KG1 (cell line): ENCODE measurements at regions not wholly inside any gene's neighbourhood (a gene's known extent, or its start where the extent isn't known, plus 50 kb on each side); places are given as distances from the start of the nearest gene placed in this dataset.

Experiments
- DNase-seq: peaks from one replicate; lab custom pipeline; 2025; lab: John Stamatoyannopoulos, UW

DNA sequence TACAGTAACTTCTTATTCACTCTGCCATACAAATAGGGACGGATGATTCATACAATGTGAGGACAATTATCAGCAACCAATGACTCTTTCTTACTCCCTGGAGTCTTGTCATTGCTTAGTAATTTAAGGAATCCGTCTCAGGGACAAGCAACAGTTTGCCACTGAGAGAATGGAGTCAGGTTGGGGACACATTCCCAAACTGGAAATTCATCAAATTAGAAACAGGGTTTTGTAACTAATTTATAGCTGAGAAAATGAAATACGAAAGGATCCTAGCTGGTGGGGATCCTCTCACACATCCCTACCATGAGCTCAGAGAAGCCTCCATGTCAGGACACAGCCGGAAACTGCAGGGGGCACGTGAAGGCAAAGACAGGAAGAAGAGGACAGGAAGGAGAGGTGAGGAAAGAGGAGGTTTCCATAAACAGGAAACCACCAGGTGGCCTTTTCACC, 50.4 kb upstream of the KDR start:
- no peak for DNase-seq

DNA sequence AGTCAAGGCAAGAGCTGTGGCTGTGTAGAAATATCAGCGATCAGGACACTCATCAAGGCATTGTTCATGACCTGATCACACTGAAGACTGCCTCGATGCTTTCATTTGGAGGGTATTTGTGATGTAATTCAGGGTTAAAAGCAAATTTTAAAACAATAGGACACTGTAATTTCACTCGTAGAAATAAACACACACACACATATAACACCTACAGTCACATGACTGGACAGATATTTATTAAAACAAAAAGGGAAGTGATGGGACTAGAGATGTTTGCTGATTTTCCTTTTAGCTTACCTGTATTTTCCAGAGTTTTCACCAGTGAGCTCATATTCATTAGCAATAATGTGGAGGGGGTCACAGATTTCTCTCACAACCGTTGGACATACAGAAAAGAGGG, 51.1 kb upstream of the KDR start:
- DNase-seq = no peak

GRCh38 chr4:55177461-55177860, 52.1 kb upstream of the KDR start:
- DNase-seq = no peak

DNA sequence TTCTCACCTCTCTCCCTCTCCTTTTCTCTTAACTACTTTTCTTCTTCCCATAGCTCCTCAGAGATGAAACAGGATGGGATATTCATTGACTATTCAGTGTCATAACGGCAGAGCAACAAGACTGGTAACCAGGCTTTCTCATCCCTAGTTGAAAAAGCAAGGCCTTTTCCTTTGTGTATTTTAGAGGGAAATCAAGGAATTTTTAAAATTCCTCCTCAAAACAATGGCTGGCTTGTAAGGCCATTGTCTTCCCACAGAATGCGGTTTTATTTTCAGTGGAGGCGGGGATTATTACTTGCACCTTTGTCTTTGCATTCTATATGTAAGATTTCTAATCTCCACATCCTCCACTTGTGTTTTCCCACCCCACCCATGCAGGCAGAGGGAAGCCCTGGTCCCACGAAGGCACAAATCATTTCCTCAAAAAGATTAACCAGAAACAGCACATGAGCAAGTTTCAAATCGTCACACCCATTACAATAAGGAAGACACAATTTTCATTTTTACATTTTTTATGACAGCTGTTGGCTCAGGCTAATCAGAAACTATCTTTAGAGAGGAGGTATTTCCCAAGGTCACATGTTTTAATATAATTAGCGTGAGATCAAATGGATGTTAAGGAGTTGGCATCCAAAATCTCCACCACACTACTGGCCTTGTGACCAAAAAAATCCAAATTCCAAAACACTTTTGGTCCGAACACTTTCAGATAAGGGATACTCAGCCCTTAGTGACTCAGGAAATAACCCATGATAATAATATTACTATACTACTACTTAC, 53.0 kb upstream of the KDR start:
- DNase-seq = no peak

DNA sequence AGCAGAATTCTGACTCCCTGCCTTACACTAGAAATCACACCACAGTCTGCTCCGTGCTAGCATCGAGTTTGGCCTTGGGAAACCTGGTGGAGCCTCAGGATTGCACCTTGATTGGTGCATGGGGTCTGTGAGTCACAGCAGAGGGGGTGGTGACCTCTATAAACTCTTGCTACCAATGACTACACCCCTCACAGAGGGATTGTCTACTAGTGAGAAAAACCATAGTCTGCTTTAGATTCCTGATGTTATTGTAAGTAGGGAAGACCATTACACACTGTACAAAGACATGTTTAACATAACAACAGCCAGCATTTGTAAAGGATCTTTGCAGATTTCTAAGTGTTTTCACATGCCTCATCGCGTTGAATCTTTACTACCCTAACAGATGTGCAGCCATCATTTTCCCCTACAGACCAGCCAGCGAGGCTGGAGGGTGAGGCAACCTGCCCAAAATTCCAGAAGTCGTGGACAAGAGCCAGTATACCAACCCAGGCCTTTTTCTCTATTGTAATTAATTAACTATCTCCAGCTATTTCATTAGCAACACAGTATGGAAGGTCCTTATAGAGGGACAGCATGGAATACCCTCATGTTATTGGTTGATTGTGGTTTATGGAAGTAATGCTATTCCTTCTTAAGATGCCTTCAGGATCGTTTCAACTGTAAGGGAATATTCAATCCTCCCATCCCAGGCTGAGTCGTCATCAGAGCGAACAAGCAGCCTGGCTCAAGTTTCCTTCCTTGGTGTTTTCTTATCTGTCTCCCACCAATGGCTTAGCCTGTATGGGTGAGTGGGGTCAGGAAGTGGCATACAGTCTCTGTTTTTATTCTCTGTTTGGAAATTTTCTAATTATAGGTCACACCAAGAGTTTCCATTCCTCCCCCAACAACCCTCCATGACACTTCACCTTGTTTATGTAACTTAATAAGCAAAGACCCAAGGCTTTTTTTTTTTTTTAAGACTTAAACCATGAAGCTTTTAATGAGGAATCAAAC, 55.9 kb upstream of the KDR start:
- no peak for DNase-seq

GRCh38 chr4:55183926-55184599, 58.7 kb upstream of the KDR start:
- DNase-seq = no peak

DNA sequence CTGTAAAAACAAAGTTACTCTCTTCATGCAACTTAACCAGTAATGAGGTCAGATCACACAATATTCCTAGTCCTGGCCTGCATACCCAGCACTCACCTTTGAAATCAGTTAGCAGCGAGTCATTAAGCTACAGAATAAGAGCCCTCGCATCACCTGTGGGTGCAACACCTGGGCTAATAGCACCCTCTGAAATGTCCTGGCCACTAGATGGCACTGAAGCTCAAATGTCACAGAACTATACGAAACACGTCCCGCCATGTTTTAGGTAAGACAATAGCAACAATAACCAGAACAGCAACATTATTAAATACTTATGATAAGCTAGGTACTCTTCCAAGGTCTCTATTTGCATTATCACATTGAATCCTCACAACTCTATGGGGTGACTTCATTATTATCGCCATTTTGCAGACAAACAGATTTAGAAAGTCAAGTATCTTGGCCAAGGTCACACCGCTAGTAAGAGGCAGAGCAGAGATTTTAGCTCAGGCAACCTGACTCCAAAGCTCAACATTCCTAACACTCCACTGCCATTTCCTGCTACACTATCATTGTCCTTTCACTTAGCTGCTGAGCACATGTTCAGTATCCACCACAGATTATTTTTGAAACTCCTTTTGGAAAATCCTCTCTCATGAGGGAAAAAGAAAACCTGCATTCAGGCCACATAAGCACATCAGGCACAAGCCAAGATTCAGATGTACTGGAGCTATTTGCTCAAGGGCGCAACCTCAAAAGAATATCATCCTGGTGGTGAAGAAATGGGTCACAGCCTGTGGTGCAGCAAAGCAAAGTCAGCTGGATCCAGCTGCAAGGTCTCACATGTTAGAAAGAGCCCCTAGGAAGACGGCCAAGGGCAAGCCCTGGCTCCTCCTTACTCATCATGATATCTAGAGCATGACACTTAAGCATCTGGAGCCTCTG, 59.5 kb upstream of the KDR start:
- DNase-seq = no peak

DNA sequence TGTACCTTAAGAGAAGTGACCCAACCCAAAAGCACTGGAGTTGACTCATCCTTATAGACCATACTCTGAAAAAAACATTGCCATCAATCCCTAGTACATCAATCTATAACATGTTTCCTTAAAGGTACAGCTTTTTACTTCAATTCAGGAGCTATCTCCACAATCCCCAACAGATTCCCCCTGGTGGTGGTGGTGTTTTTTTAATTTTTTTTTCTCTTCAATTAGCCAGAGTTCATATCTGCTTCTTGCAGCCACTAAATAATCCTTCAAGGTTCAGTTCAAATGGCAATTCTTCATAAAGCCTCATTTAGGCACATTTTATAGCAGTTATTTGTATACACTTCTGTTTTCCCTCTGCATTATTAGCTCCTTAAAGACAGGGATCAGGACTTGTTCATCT, 60.7 kb upstream of the KDR start:
- DNase-seq = no peak

DNA sequence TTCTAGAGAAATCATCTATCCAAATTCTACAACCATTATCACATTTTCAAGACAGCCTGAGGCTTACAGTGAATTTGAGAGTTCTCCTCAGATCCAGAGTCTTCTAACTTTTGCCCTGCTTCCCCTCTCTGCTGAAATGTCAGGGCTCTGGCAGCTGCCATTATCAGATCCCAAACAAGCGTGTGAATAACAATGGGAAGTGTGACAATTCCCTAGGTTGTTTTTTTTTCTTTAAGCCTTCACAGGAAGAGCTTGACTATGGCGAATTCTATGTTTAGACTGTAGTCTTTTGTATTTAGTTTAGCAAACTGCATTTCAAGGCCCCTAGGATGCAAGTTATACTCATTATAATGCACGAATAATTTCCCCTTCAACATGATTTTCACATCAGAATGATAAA, 61.3 kb upstream of the KDR start:
- DNase-seq = no peak

DNA sequence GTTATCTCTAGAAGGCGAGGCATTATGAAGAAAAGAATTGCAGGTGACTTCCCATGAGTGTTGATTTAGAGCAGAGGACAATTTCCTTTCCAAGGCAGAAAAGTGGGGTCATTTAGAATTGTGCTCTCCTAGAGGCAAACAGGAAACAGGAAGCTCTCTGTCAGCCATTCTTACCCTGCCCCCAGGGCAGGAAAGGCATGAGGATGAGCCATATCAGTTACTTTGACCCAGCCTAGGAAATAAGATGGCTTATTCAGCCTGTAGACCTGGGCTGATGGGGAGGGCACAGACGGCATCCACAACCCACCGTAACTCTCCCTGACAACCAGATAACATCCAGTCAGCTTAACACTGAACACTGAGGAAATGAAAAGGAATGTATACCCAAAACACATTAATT, 88.8 kb upstream of the KDR start:
- no peak for DNase-seq

GRCh38 chr4:55215087-55215486, 89.7 kb upstream of the KDR start:
- no peak for DNase-seq

DNA sequence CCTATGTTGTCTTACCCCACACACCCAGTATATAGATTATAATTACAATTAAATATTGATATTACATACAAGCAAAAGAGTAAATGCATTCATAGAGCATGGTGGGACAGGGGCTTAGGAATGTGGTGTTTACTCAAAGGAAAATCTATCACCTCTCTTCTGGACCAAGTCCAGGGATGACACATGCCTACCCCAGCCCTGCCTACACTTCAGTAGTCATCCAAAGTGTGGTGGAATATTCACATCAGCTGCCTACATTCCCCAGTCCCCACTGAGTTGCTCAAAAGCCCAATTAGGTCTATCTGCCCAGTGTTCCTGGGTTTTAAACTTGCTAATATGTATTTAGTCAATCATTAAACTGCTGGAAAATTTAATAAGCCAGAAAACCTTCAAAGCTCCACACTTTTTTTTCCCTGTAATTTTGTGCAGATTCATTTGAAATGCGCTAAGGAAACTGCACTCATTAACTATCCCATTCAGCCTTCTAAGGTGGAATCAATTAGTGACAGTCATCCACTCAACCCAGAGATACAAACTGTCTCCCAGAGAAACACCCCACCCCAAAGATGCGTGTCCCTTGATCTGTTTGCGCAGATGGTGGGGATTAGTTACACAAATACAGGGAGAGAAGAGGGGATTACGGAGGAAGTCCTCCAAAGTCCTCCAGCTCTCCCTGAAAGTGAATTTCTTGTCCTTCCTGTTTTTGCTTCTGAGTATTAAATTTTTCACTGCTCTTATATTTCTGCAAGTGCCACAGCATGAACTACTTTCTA, 91.7 kb upstream of the KDR start:
- DNase-seq = no peak

DNA sequence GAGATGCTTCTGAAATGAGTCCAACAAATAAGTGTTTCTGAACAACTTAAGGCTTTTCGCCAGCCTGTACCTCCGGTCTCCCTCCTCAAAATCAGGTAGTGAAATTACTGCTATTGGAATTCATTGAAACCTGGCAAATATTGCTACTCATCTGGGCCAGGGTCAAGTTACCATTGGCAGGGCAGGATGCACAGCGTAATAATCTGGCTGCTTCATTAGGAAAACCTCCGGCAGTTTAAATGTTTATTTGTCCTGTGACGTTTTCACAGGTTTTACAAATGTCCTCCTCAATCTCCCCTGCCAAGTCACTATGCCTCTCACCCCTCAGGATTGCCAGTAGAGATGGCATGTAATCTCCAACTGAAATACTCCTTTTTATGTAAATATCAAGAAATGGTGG, 92.6 kb upstream of the KDR start:
- DNase-seq = no peak

DNA sequence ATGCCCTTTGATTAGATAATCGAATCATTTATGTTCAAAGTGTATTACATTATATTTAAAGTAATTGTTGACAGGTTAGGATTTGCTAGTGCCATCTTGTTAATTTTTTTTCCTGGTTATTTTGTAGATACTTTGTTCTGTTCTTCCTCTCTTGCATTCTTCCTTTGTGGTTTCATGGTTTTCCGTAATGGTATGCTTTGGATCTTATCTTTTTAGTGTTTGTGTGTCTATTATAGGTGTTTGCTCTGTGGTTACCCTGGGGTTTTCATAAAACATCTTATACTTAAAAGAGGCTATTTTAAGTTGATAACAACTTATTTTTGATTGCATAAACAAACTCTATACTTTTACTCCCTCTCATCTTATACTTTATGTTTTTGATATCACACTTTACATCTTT, 108.2 kb upstream of the SRD5A3 start:
- no peak for DNase-seq

DNA sequence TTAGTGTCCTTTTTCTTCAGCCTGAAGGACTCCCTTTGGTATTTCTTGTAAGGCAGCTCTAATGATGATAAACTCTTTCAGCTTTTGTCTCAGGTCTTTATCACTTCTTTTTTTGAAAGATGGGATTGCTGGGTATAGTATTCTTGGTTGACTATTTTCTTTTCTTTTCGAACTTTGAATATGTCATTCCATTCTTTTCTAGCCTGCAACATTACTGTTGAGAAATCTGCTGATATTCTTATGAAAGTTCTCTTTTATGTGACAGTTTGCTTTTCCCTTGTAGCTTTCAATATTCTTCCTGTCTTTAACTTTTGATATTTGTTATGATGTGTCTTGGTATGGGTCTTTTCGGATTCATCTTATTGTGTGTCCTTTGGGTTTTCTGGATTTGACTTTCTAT, 107.6 kb upstream of the SRD5A3 start:
- DNase-seq = no peak

DNA sequence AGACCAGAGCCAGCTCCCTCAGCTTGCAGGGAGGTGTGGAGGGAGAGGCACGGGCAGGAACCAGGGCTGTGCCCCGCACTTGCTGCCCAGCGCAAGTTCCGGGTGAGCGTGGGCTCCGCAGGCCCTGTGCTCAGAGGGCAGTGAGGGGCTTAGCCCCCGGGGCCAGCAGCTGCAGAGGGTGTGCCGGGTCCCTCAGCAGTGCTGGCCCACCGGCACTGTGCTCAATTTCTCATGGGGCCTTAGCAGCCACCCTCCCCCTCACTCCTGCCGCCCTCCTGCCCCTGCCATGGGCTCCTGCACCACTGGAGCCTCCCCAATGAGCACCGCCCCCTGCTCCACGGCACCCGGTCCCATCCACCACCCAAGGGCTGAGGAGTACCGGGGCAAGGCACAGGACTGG, 104.6 kb upstream of the SRD5A3 start:
- no peak for DNase-seq

DNA sequence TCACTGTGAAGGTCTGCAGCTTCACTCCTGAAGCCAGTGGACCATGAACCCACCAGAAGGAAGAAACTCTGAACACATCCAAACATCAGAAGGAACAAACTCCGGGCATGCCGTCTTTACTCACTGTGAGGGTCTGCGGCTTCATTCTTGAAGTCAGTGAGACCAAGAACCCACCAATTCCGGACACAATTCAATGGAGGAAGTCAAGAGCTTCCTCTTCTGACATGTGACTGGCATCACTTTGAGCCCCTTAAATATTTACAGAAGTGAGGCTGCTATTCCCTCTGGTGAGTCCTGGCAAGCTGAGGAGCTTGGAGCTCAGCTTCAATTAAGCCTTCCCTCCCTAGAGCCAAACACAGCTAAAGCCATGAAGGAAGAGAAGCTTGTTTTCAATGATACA, 103.5 kb upstream of the SRD5A3 start:
- peak; percentile 43 for DNase-seq

- no peak for DNase-seq
Measured at GRCh38 chr4:55247521-55247920, 98.5 kb upstream of the SRD5A3 start.

DNA sequence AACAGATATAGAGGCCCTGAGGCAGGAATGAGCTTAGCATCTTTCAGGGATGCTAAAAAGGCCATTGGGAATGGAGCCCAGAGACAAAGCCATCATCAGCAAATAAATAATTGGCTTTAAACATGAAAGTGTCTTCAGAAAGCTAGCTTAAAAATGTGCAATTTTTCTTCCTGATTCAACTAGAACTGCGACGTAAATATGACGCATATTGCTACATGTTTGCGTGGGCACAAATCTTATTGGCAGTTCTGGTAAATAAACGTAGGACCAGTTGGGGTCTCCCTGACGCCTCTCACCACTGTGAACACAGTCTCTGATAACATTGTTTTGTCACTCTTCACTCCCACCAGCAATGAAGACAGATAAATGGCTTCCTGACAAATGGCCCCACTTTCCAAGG, 97.3 kb upstream of the SRD5A3 start:
- DNase-seq = no peak

DNA sequence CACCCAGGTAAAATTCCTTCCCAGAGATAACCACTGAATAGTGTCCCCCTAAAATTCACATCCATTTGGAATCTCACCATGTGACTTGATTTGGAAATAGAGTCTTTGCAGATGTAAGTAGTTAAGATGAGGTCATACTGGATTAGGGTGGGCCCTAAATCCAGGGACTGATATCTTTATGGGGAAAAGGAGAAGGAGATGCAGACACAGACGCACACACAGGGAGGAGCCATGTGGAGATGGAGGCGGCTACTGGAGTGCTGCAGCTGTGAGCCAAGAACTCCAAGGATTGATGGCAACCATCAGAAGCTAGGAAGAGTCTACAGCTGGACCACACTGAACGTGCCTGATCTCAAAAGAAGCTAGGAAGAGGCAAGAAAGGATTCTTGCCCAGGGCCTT, 96.6 kb upstream of the SRD5A3 start:
- DNase-seq = no peak

DNA sequence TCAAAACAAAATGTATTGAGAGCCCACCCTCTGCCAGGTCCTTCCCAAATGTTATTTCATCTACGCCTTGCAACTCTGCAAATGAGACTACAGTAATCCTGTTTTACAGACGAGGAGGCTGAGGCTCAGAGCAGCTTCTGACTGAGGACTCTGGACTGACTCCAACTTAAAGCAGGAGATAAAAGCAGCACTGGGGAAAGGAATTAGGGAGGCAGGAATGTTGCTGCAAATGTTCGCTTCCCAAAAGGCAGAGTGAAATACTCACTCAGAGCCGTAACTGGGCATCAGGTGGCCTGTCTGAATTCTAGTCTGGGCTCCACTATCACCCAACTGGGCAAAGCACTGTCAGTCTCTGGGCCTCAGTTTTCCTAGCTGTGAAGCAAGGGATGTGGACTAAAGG, 94.7 kb upstream of the SRD5A3 start:
- DNase-seq = no peak
